HG03460 (cell line): ENCODE measurements at regions not wholly inside any gene's neighbourhood (a gene's known extent, or its start where the extent isn't known, plus 50 kb on each side); places are given as distances from the start of the nearest gene placed in this dataset.
"Not testable (repeated sequence)": the region's sequence is repeated elsewhere in the genome, so short reads cannot be mapped to it uniquely, and the experiment has no call there.

ENCODE experiments used
- ATAC-seq: cut with Tn5 transposase; IDR thresholded peaks from one replicate; pipeline ENCODE4 v1.9.1; 2021; ENCODE audit not compliant: unreplicated experiment

GRCh38 chr10:87416892-87417291, 59.3 kb downstream of the NUTM2D start:
- ATAC-seq, result not testable (repeated sequence)

- not testable (repeated sequence) for ATAC-seq
Measured at GRCh38 chr10:87422641-87423040, 65.1 kb downstream of the NUTM2D start.

GRCh38 chr10:87424697-87425373, 67.3 kb downstream of the NUTM2D start:
- not testable (repeated sequence) for ATAC-seq

- ATAC-seq, result not testable (repeated sequence)
Measured at GRCh38 chr10:87433836-87434235, 70.9 kb upstream of the MINPP1 start.

GRCh38 chr10:87435295-87435826, 69.3 kb upstream of the MINPP1 start:
- ATAC-seq, result not testable (repeated sequence)

- peak; percentile 74 for ATAC-seq
Measured at GRCh38 chr10:87436104-87436503, 68.6 kb upstream of the MINPP1 start.

- ATAC-seq, result not testable (repeated sequence)
Measured at GRCh38 chr10:87437450-87437849, 67.2 kb upstream of the MINPP1 start.
